ENCODE measurements at regions not wholly inside any gene's neighbourhood (a gene's known extent, or its start where the extent isn't known, plus 50 kb on each side); places are given as distances from the start of the nearest gene placed in this dataset.
A peak's percentile ranks its signal among the peaks of the same experiment; 100 is the strongest.
"Not testable (repeated sequence)": the region's sequence is repeated elsewhere in the genome, so short reads cannot be mapped to it uniquely, and the experiment has no call there.

- no peak for DNase-seq (ENCODE audit: low spot score)
Observed at GRCh38 chr3:74281705-74282104, 332.8 kb downstream of the CNTN3 start.

GRCh38 chr3:74273555-74274402 lies 340.7 kb downstream of the CNTN3 start:
- DNase-seq (ENCODE audit: low spot score), result no peak

- DNase-seq (ENCODE audit: low spot score), result no peak
Observed at GRCh38 chr3:74273091-74273490, 341.4 kb downstream of the CNTN3 start.

- no peak for DNase-seq (ENCODE audit: low spot score)
Observed at GRCh38 chr3:74271541-74271940, 342.9 kb downstream of the CNTN3 start.

GRCh38 chr3:74269689-74270088 lies 344.8 kb downstream of the CNTN3 start:
- DNase-seq (ENCODE audit: low spot score), result no peak

- DNase-seq (ENCODE audit: low spot score), result no peak
Observed at GRCh38 chr3:74268753-74269152, 345.7 kb downstream of the CNTN3 start.

GRCh38 chr3:74267588-74268184 lies 346.8 kb downstream of the CNTN3 start:
- DNase-seq (ENCODE audit: low spot score), result peak; percentile 46

GRCh38 chr3:74267131-74267530 lies 347.3 kb downstream of the CNTN3 start:
- DNase-seq (ENCODE audit: low spot score), result no peak

- no peak for DNase-seq (ENCODE audit: low spot score)
Observed at GRCh38 chr3:74265069-74265468, 349.4 kb downstream of the CNTN3 start.

- DNase-seq (ENCODE audit: low spot score), result no peak
Observed at GRCh38 chr3:74263031-74263430, 351.4 kb downstream of the CNTN3 start.

GRCh38 chr3:74233091-74233490 lies 381.4 kb downstream of the CNTN3 start:
- DNase-seq (ENCODE audit: low spot score), result no peak

- no peak for DNase-seq (ENCODE audit: low spot score)
Observed at GRCh38 chr3:74217467-74217866, 397.0 kb downstream of the CNTN3 start.

- no peak for DNase-seq (ENCODE audit: low spot score)
Observed at GRCh38 chr3:74214286-74214685, 400.2 kb downstream of the CNTN3 start.

- DNase-seq (ENCODE audit: low spot score), result no peak
Observed at GRCh38 chr3:74210739-74211138, 403.7 kb downstream of the CNTN3 start.

GRCh38 chr3:74200952-74201351 lies 413.5 kb downstream of the CNTN3 start:
- DNase-seq (ENCODE audit: low spot score), result no peak

GRCh38 chr3:74178664-74179063 lies 435.8 kb downstream of the CNTN3 start:
- DNase-seq (ENCODE audit: low spot score), result not testable (repeated sequence)

- no peak for DNase-seq (ENCODE audit: low spot score)
Observed at GRCh38 chr3:74173090-74173489, 441.4 kb downstream of the CNTN3 start.

GRCh38 chr3:74167926-74168325 lies 446.5 kb downstream of the CNTN3 start:
- no peak for DNase-seq (ENCODE audit: low spot score)

- no peak for DNase-seq (ENCODE audit: low spot score)
Observed at GRCh38 chr3:74165211-74165610, 449.2 kb downstream of the CNTN3 start.

- DNase-seq (ENCODE audit: low spot score), result no peak
Observed at GRCh38 chr3:74149466-74149865, 465.0 kb downstream of the CNTN3 start.

- DNase-seq (ENCODE audit: low spot score), result no peak
Observed at GRCh38 chr3:74145277-74145676, 469.2 kb downstream of the CNTN3 start.

- DNase-seq (ENCODE audit: low spot score), result no peak
Observed at GRCh38 chr3:74139648-74140047, 474.8 kb downstream of the CNTN3 start.

- no peak for DNase-seq (ENCODE audit: low spot score)
Observed at GRCh38 chr3:74137790-74138189, 476.7 kb downstream of the CNTN3 start.

Measured in HT-29 (cell line).